Natural killer cell treated with Interleukin-12 subunit alpha and Interleukin-12 subunit beta and Interleukin-15 and Interleukin-18, amount 100 ng/mL, for 72 hours (primary cell): ENCODE measurements at regions not wholly inside any gene's neighbourhood (a gene's known extent, or its start where the extent isn't known, plus 50 kb on each side); places are given as distances from the start of the nearest gene placed in this dataset.

Experiments
- ATAC-seq, 2 donors: fragments of 150-1000 bp; cut with Tn5 transposase in 1 of 2; sonication (Bioruptor Pico), chemical (Tn5 transposase) in 1 of 2; 2 replicates each; pipeline ENCODE4 v1.10.0; 2021
- DNase-seq: peaks from one replicate; pipeline ENCODE4 v3.0.0; 2022; ENCODE audit warnings: low spot score
- H3K27ac Mint-ChIP-seq, 2 donors: 1 replicate in 1 of 2; 2 replicates in 1 of 2; pipeline ENCODE4 v1.8.0; 2022; ENCODE audit warnings: mixed read lengths in 2 of 2, mild to moderate bottlenecking in 1 of 2, moderate library complexity in 1 of 2
- H3K27me3 Mint-ChIP-seq, 2 donors: 1 replicate in 1 of 2; 2 replicates in 1 of 2; pipeline ENCODE4 v1.8.0; 2022; ENCODE audit warnings: mixed read lengths in 2 of 2
- H3K36me3 Mint-ChIP-seq: one replicate; pipeline ENCODE4 v1.8.0; 2022; ENCODE audit warnings: mixed read lengths
- H3K4me1 Mint-ChIP-seq, 2 donors: 1 replicate in 1 of 2; 2 replicates in 1 of 2; pipeline ENCODE4 v1.8.0; 2022; ENCODE audit warnings: low read depth in 2 of 2, mixed read lengths in 2 of 2, mild to moderate bottlenecking in 1 of 2
- H3K4me3 Mint-ChIP-seq: one replicate; pipeline ENCODE4 v1.8.0; 2022; ENCODE audit warnings: mixed read lengths
- H3K9me3 Mint-ChIP-seq: 2 replicates; pipeline ENCODE4 v1.8.0; 2022; ENCODE audit warnings: mixed read lengths

DNA sequence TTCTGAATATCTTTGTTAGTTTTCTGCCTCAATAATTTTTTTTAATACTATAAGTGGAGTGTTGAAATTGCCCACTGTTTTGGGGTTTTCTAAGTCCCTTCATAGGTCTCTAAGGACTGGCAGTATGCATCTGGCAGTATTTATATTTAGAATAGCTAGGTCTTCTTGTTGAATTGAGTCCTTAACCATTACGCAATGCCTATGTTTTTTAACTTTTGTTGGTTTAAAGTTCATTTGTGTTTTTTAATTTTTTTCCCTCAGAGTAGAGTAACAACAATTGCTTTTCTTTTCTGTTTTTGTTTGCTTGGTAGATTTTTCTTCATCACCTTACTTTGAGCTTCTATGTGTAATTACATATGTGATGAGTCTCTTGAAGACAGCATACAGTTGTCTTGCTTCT, 375.9 kb upstream of the EYS start:
- no peaks in the 10 kb centered on the region for H3K27me3 Mint-ChIP-seq
- H3K27ac Mint-ChIP-seq = no peak overlapping the region
- ATAC-seq = no peak
- no peaks in the 10 kb centered on the region for H3K4me1 Mint-ChIP-seq
- no peak for DNase-seq
- H3K4me3 Mint-ChIP-seq = no peak overlapping the region
- peaks cover 27% of the 10 kb centered on the region for H3K9me3 Mint-ChIP-seq
- peaks cover 22% of the 10 kb centered on the region for H3K36me3 Mint-ChIP-seq

DNA sequence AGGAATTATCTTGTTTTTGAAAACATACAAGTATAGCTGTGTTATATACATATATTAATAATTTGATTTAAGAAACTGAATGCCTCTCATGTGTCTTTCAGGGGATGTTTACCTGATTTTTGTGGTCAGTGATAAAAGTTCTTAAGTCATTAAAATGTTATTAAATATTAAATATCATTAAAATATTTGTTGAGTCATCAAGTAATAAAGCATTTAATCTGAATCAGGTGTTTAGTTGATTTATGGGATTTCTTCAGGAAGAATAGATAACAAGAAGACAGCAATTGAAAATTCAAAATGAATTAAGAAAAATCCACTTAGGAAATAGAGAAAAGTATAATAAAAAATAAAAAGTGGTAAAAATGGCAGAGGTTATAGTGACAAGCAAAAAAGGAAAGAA, 361.9 kb upstream of the EYS start:
- H3K27ac Mint-ChIP-seq = no peak overlapping the region
- H3K4me1 Mint-ChIP-seq = no peaks in the 10 kb centered on the region
- ATAC-seq (no peak), DNase-seq (no peak)
- no peak overlapping the region for H3K4me3 Mint-ChIP-seq
- peaks cover 14% of the 10 kb centered on the region for H3K9me3 Mint-ChIP-seq
- no peaks in the 10 kb centered on the region for H3K27me3 Mint-ChIP-seq
- no peaks in the 10 kb centered on the region for H3K36me3 Mint-ChIP-seq

DNA sequence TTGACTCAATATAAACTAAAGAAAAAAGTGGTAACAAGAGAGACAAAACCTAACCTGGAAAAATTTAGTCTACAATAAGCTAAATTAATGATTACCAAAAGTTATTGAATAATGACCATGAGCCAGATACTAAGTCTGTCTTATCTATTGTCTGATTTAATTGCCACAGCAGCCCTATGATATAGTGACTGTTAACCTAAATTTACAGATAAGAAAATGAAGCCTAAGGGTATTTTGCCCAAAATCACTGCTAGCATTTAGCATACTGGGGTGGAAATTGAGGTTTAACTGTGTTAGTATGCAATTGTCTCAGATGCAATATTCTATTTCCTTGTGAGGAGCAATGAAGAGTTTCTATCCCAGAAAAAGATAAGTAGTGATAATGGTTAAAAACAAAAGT, 361.0 kb upstream of the EYS start:
- ATAC-seq (no peak), DNase-seq (no peak)
- no peaks in the 10 kb centered on the region for H3K36me3 Mint-ChIP-seq
- H3K27me3 Mint-ChIP-seq = no peaks in the 10 kb centered on the region
- no peak overlapping the region for H3K27ac Mint-ChIP-seq
- H3K4me1 Mint-ChIP-seq = no peaks in the 10 kb centered on the region
- H3K9me3 Mint-ChIP-seq = peaks cover 11% of the 10 kb centered on the region
- H3K4me3 Mint-ChIP-seq = no peak overlapping the region

DNA sequence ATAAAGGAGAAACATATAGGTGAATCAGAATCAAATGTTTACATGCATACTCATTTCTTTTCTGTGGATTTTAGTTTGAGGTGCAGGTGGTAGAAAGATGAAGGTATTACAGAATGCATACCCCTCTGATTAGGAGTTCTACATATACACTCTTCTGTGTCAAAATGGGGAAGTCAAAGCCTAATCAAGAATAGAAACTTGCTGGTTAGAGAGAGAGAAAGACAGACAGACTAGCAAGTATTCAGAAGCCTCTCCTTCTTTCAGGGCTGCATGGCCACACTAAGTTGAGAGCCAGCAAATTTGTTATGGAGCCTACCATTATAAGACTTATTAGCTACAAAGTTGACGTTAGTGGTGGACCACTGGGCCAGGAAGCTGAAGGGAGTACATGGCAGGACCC, 358.3 kb upstream of the EYS start:
- H3K4me1 Mint-ChIP-seq = no peaks in the 10 kb centered on the region
- DNase-seq = no peak
- no peak overlapping the region for H3K4me3 Mint-ChIP-seq
- H3K9me3 Mint-ChIP-seq = peaks cover 7% of the 10 kb centered on the region
- no peaks in the 10 kb centered on the region for H3K27me3 Mint-ChIP-seq
- ATAC-seq = no peak
- no peak overlapping the region for H3K27ac Mint-ChIP-seq
- H3K36me3 Mint-ChIP-seq = no peaks in the 10 kb centered on the region

DNA sequence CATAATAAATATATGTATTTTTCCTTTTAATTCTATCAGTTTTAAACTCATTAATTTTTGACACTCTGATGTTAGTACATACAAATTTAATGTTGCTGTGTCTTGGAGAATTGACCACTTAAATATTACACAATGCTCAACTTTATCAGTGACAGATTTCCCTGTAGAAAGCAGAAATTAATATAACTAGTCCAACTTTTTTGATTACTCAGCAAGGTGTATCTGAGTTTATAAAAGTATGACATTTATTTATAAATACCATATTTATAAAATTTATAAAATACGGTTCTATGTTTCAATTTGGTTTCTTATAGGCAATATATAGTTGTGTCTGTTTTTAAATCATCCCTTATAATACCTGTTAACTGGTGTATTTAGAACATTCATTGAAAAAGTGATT, 350.0 kb upstream of the EYS start:
- peaks cover 17% of the 10 kb centered on the region for H3K9me3 Mint-ChIP-seq
- H3K36me3 Mint-ChIP-seq = peaks cover 8% of the 10 kb centered on the region
- H3K4me3 Mint-ChIP-seq = no peak overlapping the region
- H3K27me3 Mint-ChIP-seq = no peaks in the 10 kb centered on the region
- ATAC-seq (no peak), DNase-seq (no peak)
- no peak overlapping the region for H3K27ac Mint-ChIP-seq
- no peaks in the 10 kb centered on the region for H3K4me1 Mint-ChIP-seq

DNA sequence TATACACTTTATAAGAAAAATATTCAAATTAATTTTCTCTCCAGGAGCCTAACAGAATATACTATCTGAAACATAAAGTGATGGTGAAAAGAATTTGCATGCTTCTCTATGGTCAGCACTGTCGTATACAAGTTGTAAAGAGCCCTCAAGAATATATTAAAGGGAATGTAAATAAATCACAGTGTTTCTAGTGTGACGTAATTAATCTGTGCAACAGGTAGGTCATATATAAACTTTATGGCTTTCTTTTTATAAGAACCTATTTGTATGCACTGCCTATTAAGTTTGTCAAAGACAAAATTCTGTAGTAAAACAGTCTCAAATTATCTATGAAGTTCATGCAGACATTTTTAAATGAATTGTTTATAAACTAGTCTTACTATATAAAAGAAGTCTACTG, 347.9 kb upstream of the EYS start:
- H3K27ac Mint-ChIP-seq = no peak overlapping the region
- ATAC-seq (no peak), DNase-seq (no peak)
- H3K27me3 Mint-ChIP-seq = no peaks in the 10 kb centered on the region
- peaks cover 15% of the 10 kb centered on the region for H3K9me3 Mint-ChIP-seq
- H3K4me3 Mint-ChIP-seq = no peak overlapping the region
- no peaks in the 10 kb centered on the region for H3K4me1 Mint-ChIP-seq
- peaks cover 8% of the 10 kb centered on the region for H3K36me3 Mint-ChIP-seq

DNA sequence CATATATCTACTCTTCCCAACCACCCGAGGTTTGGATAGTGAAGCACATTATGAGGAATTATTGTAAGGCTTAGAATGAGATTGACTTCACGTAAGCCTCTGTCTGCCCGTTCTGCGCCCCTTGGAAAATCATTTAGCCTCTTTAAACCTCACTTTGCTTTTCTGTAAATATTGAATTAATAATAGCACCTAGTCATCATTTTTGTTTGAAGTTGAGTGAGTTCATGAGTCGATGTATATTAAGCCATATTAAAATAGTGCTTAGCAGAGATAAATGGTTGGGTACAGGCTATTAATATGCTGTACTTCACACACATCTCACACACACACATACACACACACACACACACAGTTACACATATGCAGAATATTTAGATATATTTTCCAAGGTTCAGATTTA, 344.8 kb upstream of the EYS start:
- Mint-ChIP-seq H3K9me3 (peaks cover 10% of the 10 kb centered on the region), H3K36me3 (peaks cover 8% of the 10 kb centered on the region), H3K4me1 (no peaks in the 10 kb centered on the region), H3K4me3 (no peak overlapping the region), H3K27me3 (no peaks in the 10 kb centered on the region), H3K27ac (no peak overlapping the region)
- ATAC-seq (no peak), DNase-seq (no peak)

DNA sequence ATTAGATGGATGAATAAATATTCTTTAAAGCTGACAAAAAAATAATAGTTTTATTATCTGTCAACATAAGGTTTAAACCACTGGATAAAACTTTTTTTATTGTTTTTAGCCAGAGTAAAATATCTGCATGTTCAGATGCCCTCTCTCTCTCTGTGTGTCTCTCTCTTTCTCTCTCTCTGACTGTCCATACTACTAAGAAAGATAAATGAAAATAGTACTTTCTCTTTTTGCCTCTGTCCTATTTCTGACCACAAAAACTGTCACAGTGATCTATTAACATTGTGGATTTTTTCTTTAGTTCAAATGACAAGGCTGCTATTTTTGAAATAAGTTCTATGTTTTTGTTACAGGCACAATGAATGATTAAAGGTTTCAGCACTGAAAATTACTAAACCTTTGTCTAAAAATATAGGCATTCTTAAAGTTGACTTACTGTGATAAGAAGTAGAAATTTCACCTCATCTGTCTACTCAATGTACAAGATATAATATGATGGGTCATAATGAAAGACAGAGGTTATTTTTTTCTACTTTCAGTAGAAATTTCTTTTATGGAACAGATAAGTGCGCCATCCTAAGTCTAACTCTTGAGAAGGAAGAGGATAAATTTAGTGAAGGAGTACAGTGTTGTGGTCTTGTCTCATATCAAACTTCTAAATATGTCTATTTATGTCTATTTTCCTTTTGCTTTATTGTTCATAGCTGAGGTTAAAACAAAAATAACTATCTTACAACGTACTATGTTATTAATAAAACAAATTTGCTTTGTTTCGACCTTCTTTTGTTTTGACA, 341.9 kb upstream of the EYS start:
- peaks cover 8% of the 10 kb centered on the region for H3K36me3 Mint-ChIP-seq
- H3K27ac Mint-ChIP-seq = no peak overlapping the region
- H3K9me3 Mint-ChIP-seq = peaks cover 8% of the 10 kb centered on the region
- H3K4me1 Mint-ChIP-seq = no peaks in the 10 kb centered on the region
- no peaks in the 10 kb centered on the region for H3K27me3 Mint-ChIP-seq
- no peak for ATAC-seq
- no peak for DNase-seq
- H3K4me3 Mint-ChIP-seq = no peak overlapping the region

DNA sequence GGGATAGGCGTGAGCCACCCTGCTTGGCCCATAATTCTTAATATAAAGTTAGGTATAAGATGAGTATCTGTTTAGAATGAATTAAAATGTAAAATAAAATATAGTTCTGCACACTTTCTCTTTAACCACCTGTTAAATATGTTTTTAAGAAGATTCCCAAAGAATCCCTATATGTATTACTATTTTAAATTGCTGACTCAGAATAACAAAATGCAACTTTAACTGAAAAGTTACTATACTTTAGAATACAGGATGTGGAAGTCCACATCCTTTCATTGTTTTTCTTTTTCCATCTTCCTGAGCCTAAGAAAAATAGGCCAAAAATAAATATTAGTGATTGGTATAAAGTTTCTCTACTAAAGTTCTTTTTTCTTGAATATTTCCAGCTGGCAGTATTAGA, 325.6 kb upstream of the EYS start:
- ATAC-seq = no peak
- no peak overlapping the region for H3K27ac Mint-ChIP-seq

DNA sequence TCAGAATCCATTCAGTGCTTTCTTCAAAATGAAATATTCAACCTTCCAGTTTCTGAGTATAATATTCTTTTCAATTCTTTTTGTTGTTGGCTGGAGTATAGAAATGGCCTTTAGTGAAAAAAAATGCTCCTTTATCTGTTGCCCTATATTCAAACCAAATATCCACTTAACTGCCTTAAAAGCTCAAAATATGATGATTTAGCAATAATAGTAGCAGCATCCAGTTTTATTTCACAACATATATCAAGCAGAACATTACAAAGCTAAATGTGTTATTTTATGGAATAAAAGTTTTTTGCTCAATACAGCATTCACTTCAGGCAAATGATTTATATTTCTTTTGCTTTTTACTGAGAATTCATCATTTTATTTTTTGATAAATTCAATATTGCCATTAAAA, 322.4 kb upstream of the EYS start:
- Mint-ChIP-seq H3K27me3 (no peaks in the 10 kb centered on the region), H3K36me3 (no peaks in the 10 kb centered on the region), H3K9me3 (peaks cover 14% of the 10 kb centered on the region), H3K4me3 (no peak overlapping the region), H3K4me1 (no peaks in the 10 kb centered on the region), H3K27ac (no peak overlapping the region)
- ATAC-seq = no peak
- no peak for DNase-seq

More for the DNA sequence above, 325.6 kb upstream of the EYS start:
- no peaks in the 10 kb centered on the region for H3K4me1 Mint-ChIP-seq
- H3K36me3 Mint-ChIP-seq = peaks cover 4% of the 10 kb centered on the region
- no peaks in the 10 kb centered on the region for H3K27me3 Mint-ChIP-seq
- peaks cover 14% of the 10 kb centered on the region for H3K9me3 Mint-ChIP-seq
- no peak overlapping the region for H3K4me3 Mint-ChIP-seq
- no peak for DNase-seq

DNA sequence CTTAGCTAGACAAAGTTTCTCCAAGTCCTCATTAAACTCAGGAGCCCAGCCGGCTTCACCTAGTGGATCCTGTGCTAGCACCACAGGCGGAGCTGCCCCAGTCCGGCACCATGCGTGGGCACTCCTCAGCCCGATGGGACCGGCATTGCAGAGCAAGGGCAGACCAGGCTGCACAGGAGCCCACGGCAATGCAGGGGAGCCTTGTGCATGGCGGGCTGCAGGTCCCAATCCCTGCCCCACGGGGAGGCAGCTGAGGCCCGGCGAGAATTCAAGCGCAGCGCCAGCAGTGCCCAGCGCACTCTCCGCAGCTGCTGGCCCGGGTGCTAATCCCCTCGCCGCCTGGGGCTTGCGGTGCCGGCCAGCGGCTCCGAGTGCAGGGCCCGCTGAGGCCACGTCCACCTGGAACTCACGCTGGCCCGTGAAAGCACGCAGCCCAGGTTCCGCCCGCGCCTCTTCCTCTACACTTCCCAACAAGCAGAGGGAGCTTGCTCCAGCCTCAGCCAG, 292.3 kb upstream of the EYS start:
- ATAC-seq (no peak), DNase-seq (no peak)
- peaks cover 13% of the 10 kb centered on the region for H3K9me3 Mint-ChIP-seq
- H3K4me1 Mint-ChIP-seq = no peaks in the 10 kb centered on the region
- no peak overlapping the region for H3K27ac Mint-ChIP-seq
- H3K4me3 Mint-ChIP-seq = no peak overlapping the region
- H3K27me3 Mint-ChIP-seq = no peaks in the 10 kb centered on the region
- H3K36me3 Mint-ChIP-seq = peaks cover 4% of the 10 kb centered on the region

DNA sequence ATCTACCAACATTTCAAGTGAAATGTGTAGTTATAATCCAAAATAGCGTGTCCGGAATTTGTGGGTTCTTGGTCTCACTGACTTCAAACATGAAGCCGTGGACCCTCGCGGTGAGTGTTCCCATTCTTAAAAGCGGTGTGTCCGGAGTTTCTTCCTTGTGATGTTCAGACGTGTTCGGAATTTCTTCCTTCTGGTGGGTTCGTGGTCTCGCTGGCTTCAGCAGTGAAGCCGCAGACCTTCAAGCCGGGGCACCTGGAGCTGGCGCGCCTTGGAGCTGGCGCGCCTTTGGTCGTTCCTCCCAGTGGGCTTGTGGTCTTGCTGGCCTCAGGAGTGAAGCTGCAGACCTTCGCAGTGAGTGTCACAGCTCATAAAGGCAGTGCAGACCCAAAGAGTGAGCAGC, 291.5 kb upstream of the EYS start:
- no peak for DNase-seq
- no peak overlapping the region for H3K4me3 Mint-ChIP-seq
- no peak overlapping the region for H3K27ac Mint-ChIP-seq
- no peaks in the 10 kb centered on the region for H3K27me3 Mint-ChIP-seq
- H3K36me3 Mint-ChIP-seq = peaks cover 4% of the 10 kb centered on the region
- H3K9me3 Mint-ChIP-seq = peaks cover 13% of the 10 kb centered on the region
- no peak for ATAC-seq
- H3K4me1 Mint-ChIP-seq = no peaks in the 10 kb centered on the region

DNA sequence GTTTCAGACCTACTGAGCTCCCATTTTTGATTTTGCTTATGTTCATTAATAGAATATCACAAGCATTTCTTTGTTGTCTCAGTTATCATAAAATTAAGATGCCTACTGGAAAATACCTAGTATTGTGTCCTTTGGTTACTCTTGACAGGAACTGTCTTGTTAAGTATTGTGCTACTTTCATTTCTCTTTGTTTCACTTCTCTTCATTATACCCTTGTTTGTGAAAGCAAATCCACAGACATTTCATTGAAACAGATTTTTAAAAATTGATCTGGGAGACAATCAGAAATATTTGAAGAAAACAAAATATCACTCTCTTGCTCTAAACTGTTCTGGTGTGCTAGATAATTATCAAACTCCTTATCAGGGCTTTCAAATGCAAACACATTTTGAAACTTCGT, 290.5 kb upstream of the EYS start:
- H3K4me1 Mint-ChIP-seq = no peaks in the 10 kb centered on the region
- H3K36me3 Mint-ChIP-seq = peaks cover 4% of the 10 kb centered on the region
- no peak overlapping the region for H3K4me3 Mint-ChIP-seq
- H3K27me3 Mint-ChIP-seq = no peaks in the 10 kb centered on the region
- no peak for DNase-seq
- ATAC-seq = no peak
- no peak overlapping the region for H3K27ac Mint-ChIP-seq
- peaks cover 13% of the 10 kb centered on the region for H3K9me3 Mint-ChIP-seq

DNA sequence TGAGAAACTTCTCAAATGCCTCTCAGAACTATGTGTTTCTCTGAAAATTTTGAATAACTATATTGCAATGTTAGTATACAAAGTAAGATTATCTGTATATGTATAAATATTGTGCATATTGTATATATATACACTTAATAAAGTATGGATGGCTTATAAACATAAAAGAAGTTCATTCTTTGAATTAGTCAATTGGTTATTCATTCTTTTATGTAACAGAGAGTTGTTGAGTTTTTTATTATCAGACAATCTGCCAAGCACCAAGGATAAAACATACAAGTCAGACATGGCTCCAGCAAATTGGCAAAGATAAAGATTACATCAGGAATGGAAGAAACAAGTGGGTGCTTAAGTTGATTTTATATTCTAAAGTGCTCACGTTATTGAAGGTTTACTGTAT, 289.1 kb upstream of the EYS start:
- H3K36me3 Mint-ChIP-seq = peaks cover 4% of the 10 kb centered on the region
- DNase-seq (no peak), ATAC-seq (no peak)
- H3K27me3 Mint-ChIP-seq = no peaks in the 10 kb centered on the region
- H3K4me3 Mint-ChIP-seq = no peak overlapping the region
- H3K9me3 Mint-ChIP-seq = peaks cover 15% of the 10 kb centered on the region
- no peaks in the 10 kb centered on the region for H3K4me1 Mint-ChIP-seq
- no peak overlapping the region for H3K27ac Mint-ChIP-seq

DNA sequence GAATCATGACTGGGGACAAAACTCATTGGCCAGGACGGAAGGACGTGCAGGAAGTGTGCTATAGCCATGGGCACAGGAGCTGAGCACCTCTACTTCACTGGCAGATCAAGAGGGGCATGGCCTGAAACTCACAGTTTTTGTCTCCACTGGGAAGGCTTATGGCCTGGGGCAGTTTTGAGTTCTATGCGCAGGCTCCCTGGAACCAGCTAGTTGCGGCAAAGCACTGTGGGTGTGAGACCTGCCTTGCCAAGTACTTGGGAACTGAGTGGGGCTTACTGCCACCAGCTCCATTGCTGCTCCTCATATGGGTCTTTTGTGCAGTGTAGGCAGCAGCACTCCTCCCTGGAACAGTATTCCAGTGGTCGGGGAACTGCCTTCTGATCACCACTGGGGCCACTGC, 282.6 kb upstream of the EYS start:
- Mint-ChIP-seq H3K27me3 (no peaks in the 10 kb centered on the region), H3K27ac (no peak overlapping the region), H3K4me3 (no peak overlapping the region), H3K36me3 (peaks cover 5% of the 10 kb centered on the region), H3K4me1 (no peaks in the 10 kb centered on the region), H3K9me3 (peaks cover 22% of the 10 kb centered on the region)
- DNase-seq (no peak), ATAC-seq (no peak)
